HepG2 (cell line): ENCODE measurements at regions not wholly inside any gene's neighbourhood (a gene's known extent, or its start where the extent isn't known, plus 50 kb on each side); places are given as distances from the start of the nearest gene placed in this dataset.

Experiments used
- ATAC-seq: fragments of 200-7000 bp; cut with Tn5 transposase; 3 replicates; pipeline ENCODE4 v1.9.1; 2020; ENCODE audit warnings: mild to moderate bottlenecking, moderate library complexity
- BruUV-seq: library from RNA; stranded (reverse); fragments of 400-500 nt; replicated peaks from 2 replicates; lab custom pipeline; 2021; lab: Mats Ljungman, UMichigan
- CTCF ChIA-PET: fragments of 300-600 bp; formaldehyde crosslinking; extraction: SDS; loops from one replicate; lab custom pipeline; 2021; ENCODE audit warnings: low total read pairs, inconsistent platforms, low intra/inter-chr PET ratio; lab: Yijun Ruan, JAX
- POLR2A ChIA-PET: fragments of 350-600 bp; sonication (Branson Sonifier 250); formaldehyde crosslinking; loops from one replicate; lab custom pipeline; 2020; ENCODE audit warnings: antibody characterized with exemption, inconsistent platforms; lab: Yijun Ruan, JAX
- DNase-seq: peaks from one replicate; pipeline ENCODE4 v3.0.0-alpha.2; 2015; ENCODE audit warnings: low spot score
- FAIRE-seq: peaks from 3 replicates; lab custom pipeline; 2011; peaks lifted over from hg19 to GRCh38; lab: Jason Lieb, UNC
- H2AFZ ChIP-seq: one replicate; pipeline ENCODE4 v1.6.1; 2011; ENCODE audit warnings: low read length, inconsistent platforms
- H3K27ac ChIP-seq: fragments of 300-600 bp; 3 replicates; pipeline ENCODE4 v1.8.0; 2011; ENCODE audit warnings: mixed run types, mild to moderate bottlenecking, mixed read lengths, low read length, inconsistent platforms; ENCODE audit not compliant: insufficient read depth; ENCODE audit errors: extremely low read length
- H3K27me3 ChIP-seq, 2 experiments: fragments of 200-600 bp in 1 of 2; 2 replicates in 1 of 2; 3 replicates in 1 of 2; pipeline versions ENCODE4 v1.6.0 to v1.8.0; 2011; ENCODE audit warnings: low read length in 2 of 2, mild to moderate bottlenecking in 2 of 2, moderate library complexity in 2 of 2, inconsistent platforms in 1 of 2; ENCODE audit not compliant: insufficient read depth in 2 of 2, control insufficient read depth in 1 of 2
- H3K36me3 ChIP-seq, 2 experiments: fragments of 200-600 bp in 1 of 2; replicated peaks in 1 of 2; 2 replicates in 1 of 2; 3 replicates in 1 of 2; pipeline versions ENCODE4 v1.5.1 to v1.8.0; 2011; ENCODE audit warnings: low read length in 2 of 2, inconsistent platforms in 1 of 2; ENCODE audit not compliant: insufficient read depth in 2 of 2, control insufficient read depth in 1 of 2
- H3K4me1 ChIP-seq: 2 replicates; pipeline ENCODE4 v1.5.1; 2012; ENCODE audit warnings: low read length, inconsistent platforms; ENCODE audit not compliant: insufficient read depth
- H3K4me2 ChIP-seq: 2 replicates; pipeline ENCODE4 v1.6.0; 2011; ENCODE audit warnings: low read depth, low read length, inconsistent platforms
- H3K4me3 ChIP-seq, 3 experiments: fragments of 200-600 bp in 1 of 3; sonication (generic), shearing (Covaris generic) in 1 of 3; replicated peaks in 1 of 3; 2 replicates each; pipeline ENCODE4 v1.5.1; 2011 to 2016; ENCODE audit warnings: low read length in 3 of 3, inconsistent platforms in 2 of 3, low read depth in 2 of 3, mild to moderate bottlenecking in 2 of 3, control low read depth in 1 of 3, mixed read lengths in 1 of 3; ENCODE audit not compliant: insufficient read depth in 1 of 3
- H3K79me2 ChIP-seq: one replicate; pipeline ENCODE4 v1.6.1; 2011; ENCODE audit warnings: low read length, inconsistent platforms; ENCODE audit not compliant: insufficient read depth
- H3K9ac ChIP-seq: 2 replicates; pipeline ENCODE4 v1.6.0; 2011; ENCODE audit warnings: mild to moderate bottlenecking, low read depth, low read length, inconsistent platforms; ENCODE audit not compliant: insufficient read depth
- H3K9me3 ChIP-seq: 2 replicates; pipeline ENCODE4 v1.5.1; 2012; ENCODE audit warnings: mild to moderate bottlenecking, low read length
- H4K20me1 ChIP-seq: 2 replicates; pipeline ENCODE4 v1.6.0; 2011; ENCODE audit warnings: inconsistent platforms, mild to moderate bottlenecking, low read length, moderate library complexity; ENCODE audit not compliant: insufficient read depth
- ARNT ChIP-seq: fragments of 450-650 bp; IDR thresholded peaks from 2 replicates; pipeline ENCODE4 v1.6.1; 2017
- PLRG1 ChIP-seq: fragments of 450-650 bp; conservative IDR thresholded peaks from 2 replicates; pipeline ENCODE4 v1.6.1; 2016
- RAD51 ChIP-seq: fragments of 450-650 bp; IDR thresholded peaks from 2 replicates; pipeline ENCODE4 v1.6.1; 2016; ENCODE audit warnings: borderline replicate concordance
- RFXAP ChIP-seq: sonication (generic); formaldehyde crosslinking; IDR thresholded peaks from 2 replicates; pipeline ENCODE4 v1.4.0; 2020; ENCODE audit warnings: missing genetic modification reagents, borderline replicate concordance
- ZNF205 ChIP-seq: IDR thresholded peaks from 2 replicates; pipeline ENCODE4 v1.6.1; 2018; ENCODE audit warnings: missing biosample characterization, missing genetic modification reagents
- WGBS: methylation state at CpG from one replicate; pipeline ENCODE4 v1.1.6; 2017; ENCODE audit warnings: low lambda C conversion rate; 5-methylcytosine and 5-hydroxymethylcytosine counted together
- in situ Hi-C: cut with HindIII; loops from 2 replicates; pipeline ENCODE4 v1.10.0; 2017; ENCODE audit warnings: low pct_unique_long_range_greater_than_20kb; ENCODE audit not compliant: extremely low pct_ligation_motif_present
- intact Hi-C: fragments of 100-400 bp; cut with micrococcal nuclease; formaldehyde crosslinking; loops from one replicate; pipeline ENCODE4 v1.10.0; 2022; ENCODE audit not compliant: unreplicated experiment

DNA sequence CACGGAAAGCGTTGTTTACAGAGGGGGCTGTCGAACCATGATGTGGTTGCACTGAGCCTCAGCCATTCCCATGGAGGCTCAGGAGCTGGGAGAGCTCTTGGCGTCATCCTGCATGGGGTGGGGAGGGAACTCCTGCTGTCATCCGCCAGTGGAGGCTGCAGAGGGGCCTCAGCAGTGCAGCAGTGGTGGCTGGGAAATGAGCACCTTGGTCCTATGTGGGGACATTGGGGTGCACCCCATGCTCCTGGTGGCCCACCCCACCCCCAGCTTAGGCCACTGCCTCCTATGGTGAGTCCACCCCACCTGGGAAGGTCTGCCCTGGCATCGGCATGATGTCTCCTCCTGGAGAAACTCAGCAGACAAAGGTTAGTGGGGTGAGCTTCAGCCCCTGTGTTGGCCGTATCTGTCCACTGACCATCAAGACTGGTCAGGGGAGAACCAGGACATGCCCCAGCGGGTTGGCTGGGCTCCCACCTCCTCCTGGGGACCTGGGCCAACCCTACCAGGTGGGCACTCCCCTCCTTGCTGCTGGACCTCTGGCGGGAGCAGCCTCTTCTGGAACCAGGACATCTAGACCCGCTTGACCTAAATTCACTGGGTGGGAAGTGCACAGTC, 67.8 kb upstream of the HDAC4 start:
- ATAC-seq (no peak), FAIRE-seq (no peak), DNase-seq (no peak)
- WGBS: 77% methylated on average over 5 of the region's 10 CpGs
- TF ChIP-seq ZNF205 (CRISPR knock-in tag): no peak
- no peaks in the 10 kb centered on the region for H4K20me1 ChIP-seq
- in situ Hi-C loops (no loop called here), intact Hi-C loops (no loop called here)
- H3K4me1 ChIP-seq: peaks cover 12% of the 10 kb centered on the region
- no peak overlapping the region for H3K4me2 ChIP-seq
- BruUV-seq: no TSS peak
- H3K4me3 ChIP-seq: no peak overlapping the region
- H3K79me2 ChIP-seq: no peaks in the 10 kb centered on the region
- CTCF ChIA-PET: no interaction called here
- H3K9me3 ChIP-seq: no peaks in the 10 kb centered on the region
- H3K27ac ChIP-seq: no peak overlapping the region
- H2AFZ ChIP-seq: no peak overlapping the region
- POLR2A ChIA-PET: no interaction called here
- H3K36me3 ChIP-seq: no peaks in the 10 kb centered on the region
- H3K27me3 ChIP-seq: peaks cover 2 to 43% of the 10 kb centered on the region in 2 experiments; a peak in 3 of 5 replicates
- H3K9ac ChIP-seq: no peak overlapping the region

DNA sequence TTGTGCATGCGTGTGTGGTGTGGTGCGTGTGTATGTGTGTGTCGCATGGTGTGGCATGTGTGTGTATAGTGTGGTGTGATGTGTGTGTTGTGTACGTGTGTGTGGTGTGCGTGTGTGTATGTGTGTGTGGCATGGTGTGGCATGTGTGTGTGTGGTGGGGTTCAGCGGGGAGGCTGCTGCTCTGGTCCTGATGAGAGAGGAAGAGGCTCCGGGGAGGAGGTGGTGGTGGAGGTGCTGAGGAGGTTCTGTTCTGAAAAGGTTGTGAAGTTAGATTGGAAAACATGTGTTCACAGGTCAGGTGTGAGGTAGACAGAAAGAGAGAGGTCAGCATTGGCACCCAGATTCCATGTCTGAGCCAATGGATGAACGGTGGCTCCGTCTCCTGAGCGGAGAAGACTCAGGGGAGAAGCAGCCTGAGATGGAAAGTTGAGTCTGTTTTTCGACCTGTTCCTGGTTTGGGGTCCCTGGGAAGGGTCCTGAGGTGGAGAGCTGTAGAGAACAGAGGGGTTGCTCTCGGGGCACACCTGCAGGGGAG, 67.2 kb upstream of the HDAC4 start:
- no peak overlapping the region for H3K27ac ChIP-seq
- no peak overlapping the region for H2AFZ ChIP-seq
- H3K36me3 ChIP-seq: no peaks in the 10 kb centered on the region
- no peak overlapping the region for H3K4me3 ChIP-seq
- no peaks in the 10 kb centered on the region for H3K9me3 ChIP-seq
- 76% methylated on average over 12 of the region's 12 CpGs for WGBS
- H3K4me1 ChIP-seq: peaks cover 12% of the 10 kb centered on the region
- TF ChIP-seq RFXAP (CRISPR knock-in tag) (no peak), RAD51 (peak; percentile 2; the same call in 1 of the 2 replicates), ARNT (0 out of 2 replicates have a peak, but pooled peaks have one; percentile 2), PLRG1 (0 out of 2 replicates have a peak, but pooled peaks have one; percentile 2)
- in situ Hi-C loops (no loop called here), intact Hi-C loops (no loop called here)
- ATAC-seq (no peak), FAIRE-seq (no peak), DNase-seq (no peak)
- no peak overlapping the region for H3K9ac ChIP-seq
- ChIA-PET CTCF (no interaction called here), POLR2A (no interaction called here)
- no TSS peak for BruUV-seq
- H3K4me2 ChIP-seq: no peak overlapping the region
- H3K27me3 ChIP-seq: peaks cover 2 to 43% of the 10 kb centered on the region in 2 experiments; a peak in 4 of 5 replicates
- no peaks in the 10 kb centered on the region for H3K79me2 ChIP-seq
- H4K20me1 ChIP-seq: no peaks in the 10 kb centered on the region
